NOMO-1 treated with dmso at 0.1 percent for 144 hours (cell line): ENCODE measurements at regions not wholly inside any gene's neighbourhood (a gene's known extent, or its start where the extent isn't known, plus 50 kb on each side); places are given as distances from the start of the nearest gene placed in this dataset.
"Not testable (repeated sequence)": the region's sequence is repeated elsewhere in the genome, so short reads cannot be mapped to it uniquely, and the experiment has no call there.

ENCODE experiments used
- DNase-seq: peaks from one replicate; lab custom pipeline; 2025; ENCODE audit not compliant: unreplicated experiment; lab: John Stamatoyannopoulos, UW

DNA sequence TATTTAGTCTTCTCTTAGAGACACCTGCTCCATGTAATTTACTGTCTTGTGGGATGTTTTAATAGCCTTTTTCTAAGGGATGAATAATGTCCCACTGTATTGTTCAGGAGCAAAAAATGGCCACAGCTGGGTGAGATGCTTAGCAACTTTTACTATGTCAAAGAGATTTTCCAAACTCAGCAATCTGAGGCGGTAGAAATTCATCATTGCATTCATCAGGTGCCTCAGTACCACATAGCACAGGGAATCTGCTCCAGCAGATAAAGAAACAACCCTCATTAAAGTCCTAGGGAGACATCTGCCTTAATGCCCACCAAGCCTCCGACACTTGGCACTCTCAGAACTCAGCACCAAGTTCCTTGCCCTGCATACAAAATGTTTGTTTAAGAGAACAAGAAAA, 266.9 kb downstream of the SIPA1L2 start:
- DNase-seq, result no peak

DNA sequence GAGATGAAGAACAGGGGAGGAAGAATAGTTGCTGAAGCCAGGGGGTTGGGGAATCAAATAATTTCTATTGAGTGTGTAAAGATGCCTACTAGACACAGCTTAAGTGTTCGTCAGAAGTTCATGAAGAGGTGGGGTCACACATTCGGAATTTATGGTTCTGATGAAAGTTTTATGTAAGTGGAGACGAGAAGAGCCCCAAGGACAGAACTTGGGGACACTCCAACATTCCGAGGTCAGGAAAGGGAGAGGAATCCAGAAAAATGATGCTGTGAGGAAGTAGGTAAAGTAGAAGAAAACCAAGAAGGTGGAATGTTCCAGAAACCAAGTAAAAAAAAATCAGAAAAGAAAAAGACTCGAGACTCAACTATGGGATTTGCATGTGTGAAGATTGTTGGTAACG, 272.5 kb downstream of the SIPA1L2 start:
- DNase-seq, result no peak

DNA sequence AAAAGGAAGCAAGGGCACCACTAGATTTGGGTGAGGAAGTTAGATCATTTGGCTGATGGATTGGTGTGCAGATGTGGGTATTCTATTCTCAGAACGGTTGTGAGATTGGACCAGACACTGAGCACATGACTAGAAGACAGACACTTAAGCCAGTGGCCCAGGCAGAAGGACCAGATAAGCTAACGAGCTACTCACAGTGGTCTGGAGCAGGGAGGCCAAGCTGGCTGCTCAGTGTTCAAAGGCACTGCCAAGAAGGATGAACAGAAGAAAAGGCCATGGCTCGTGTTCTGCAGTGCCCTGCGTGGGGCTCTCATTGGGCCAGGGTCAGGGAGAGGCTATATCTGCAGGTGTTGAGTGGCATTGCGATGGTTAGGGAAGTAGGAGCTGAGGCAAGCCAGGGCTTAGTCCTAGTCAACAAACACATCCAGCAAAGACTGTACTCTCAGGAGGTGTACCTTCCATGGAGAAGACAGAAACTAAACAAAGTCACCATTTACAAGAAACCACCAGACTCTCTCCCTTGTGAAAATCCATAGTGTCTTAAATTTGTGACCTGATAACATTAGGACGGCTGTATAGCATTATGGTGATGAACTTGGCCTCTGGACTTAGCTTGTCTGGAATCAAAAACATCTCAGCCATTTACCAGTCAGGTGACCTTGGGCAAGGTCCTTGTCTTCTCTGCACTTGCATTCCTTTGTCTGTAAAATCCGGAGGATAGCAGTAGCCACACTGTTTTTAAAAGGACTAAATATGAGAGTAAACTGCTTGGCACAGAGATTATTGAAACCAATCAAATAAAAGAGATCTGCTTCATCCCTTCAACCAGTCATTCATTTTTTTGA, 274.5 kb downstream of the SIPA1L2 start:
- DNase-seq, result no peak

DNA sequence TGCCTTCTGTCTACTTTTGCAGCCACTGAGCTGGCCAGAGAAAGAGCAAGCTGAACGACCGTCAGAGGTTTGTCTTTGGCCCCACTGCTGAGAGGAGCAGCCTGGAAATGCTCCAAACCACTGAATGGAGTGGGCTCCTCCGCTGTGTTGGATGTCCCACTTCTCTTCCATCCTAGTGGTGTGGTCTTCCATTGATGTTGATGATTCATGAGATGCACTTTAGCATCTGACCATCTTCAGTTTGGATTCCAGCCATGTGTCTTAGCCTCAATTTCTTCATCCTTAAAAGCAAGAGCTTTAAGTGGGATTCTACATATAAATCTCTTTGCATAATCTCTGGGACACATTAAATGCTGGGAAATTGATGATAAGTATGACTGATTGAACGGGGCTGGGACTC, 276.9 kb downstream of the SIPA1L2 start:
- DNase-seq, result no peak

DNA sequence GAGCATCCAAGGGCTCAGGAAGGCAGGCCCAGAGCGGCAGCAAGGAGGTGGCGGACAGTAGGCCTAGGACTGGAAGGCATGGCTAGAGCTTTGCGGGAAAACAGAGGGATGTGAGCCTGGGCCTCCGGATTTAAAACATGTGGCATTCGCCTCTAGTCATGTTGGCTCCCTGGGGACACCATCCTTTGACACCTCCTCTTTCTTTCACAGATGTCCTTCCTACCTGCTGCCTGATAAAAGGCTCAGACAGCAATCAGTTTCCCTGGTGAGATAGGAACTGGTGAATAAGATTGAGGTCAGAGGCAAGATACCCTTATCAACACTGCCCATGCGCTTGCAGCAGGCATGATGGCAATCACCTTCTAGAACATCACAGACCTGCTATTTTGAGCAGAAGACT, 277.6 kb downstream of the SIPA1L2 start:
- no peak for DNase-seq

DNA sequence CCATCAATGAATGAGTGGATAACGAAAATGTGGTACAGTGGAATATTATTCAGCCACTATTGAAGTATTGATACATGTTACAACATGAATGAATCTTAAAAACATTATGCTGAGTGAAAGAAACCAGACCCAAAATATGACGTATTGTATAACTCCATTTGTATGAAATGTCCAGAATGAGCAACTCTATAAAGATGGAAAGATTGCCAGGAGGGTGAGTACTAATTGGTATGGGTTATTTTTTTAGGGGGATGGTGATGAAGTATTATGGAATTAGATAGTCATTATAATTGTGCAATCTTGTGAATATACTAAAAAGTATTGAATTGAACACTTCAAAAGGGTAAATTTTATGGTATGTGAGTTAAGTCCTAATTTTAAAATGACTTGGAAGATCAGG, 278.6 kb downstream of the SIPA1L2 start:
- DNase-seq, result no peak

DNA sequence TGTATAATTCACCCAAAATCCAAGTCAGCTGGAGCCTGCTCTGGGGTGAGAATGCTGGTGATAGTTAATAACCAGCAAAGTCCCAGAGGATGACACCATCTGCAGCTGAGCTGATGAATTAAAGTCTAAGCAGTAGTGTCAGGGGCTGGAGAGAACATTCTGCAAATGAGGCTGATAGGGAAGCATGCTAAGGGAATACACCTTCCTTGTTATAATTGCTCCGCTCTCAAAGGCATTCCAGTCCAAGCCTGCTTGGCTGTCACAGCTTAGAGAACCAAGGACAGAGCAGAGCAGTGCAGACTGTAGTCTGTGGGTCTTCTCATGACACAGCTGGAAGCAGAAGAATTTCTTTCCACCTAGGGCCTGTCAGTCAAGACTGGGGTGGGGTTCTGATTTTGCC, 283.1 kb downstream of the SIPA1L2 start:
- no peak for DNase-seq

DNA sequence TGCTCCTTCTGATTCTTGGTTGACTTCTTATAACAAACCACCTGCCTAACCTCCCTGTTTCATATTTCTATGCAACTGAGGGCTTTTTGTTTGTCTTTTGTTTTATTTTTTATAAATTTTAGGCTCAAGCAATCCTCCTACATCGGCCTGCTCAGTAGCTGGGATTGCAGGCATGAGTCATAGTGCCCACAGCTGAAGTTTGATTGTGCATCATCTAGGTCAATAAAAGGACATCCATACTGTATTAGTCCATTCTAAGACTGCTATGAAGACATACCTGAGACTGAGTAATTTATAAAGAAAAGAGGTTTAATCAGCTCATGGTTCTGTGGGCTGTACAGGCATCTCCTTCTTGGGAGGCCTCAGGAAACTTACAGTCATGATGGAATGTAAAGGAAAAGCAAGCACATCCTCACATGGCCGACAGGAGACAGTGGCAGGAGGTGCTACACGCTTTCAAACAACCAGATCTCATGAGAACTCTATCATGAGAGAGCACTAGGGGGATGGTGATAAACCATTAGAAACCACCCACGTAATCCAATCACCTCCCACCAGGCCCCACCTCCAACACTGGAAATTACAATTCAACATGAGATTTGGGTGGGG, 285.0 kb downstream of the SIPA1L2 start:
- no peak for DNase-seq

DNA sequence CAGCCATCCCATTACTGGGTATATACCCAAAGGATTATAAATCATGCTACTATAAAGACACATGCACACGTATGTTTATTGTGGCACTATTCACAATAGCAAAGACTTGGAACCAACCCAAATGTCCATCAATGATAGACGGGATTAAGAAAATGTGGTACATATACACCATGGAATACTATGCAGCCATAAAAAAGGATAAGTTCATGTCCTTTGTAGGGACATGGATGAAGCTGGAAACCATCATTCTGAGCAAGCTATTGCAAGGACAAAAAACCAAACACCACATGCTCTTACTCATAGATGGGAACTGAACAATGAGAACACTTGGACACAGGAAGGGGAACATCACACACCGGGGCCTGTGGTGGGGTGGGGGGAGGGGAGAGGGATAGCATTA, 285.7 kb downstream of the SIPA1L2 start:
- DNase-seq, result not testable (repeated sequence)

DNA sequence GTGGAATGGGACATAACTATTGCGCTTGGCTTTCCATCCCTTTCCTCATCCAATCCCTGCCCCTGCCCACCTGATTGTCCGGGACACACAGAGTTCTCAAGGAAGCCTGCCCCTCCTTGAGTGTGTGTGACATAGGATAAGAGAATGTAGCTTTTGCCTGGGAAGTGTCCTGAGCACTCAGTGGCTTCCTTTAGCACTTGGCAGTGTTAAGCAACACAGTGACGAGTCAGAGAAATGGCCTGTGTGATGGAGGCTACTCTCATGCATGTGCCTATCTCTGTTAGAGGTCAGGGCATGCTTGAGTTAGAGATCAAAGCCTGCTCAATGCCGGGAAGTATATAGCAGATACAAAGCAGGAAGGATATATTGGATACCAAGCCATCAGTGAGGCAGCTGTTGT, 289.5 kb downstream of the SIPA1L2 start:
- DNase-seq, result no peak

DNA sequence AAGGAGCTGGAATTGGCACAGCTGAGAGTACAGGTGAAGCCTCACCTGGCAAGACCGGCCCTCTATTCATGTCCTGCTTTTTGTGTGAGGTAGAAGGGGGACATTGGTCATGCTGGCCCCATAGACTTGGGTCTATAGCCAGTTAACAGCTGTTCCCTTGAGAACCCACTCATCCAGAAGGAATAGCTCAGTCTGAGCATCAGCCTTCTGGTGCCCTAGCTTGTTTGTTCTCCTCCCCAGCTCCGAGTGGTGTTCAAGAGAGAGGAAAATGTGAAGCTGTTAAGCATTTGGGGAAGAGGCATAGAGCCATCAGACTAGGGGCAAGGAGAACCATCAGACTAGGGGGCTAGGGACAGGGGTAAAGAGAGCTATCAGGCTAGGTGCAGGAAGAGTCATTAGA, 290.9 kb downstream of the SIPA1L2 start:
- DNase-seq, result no peak

DNA sequence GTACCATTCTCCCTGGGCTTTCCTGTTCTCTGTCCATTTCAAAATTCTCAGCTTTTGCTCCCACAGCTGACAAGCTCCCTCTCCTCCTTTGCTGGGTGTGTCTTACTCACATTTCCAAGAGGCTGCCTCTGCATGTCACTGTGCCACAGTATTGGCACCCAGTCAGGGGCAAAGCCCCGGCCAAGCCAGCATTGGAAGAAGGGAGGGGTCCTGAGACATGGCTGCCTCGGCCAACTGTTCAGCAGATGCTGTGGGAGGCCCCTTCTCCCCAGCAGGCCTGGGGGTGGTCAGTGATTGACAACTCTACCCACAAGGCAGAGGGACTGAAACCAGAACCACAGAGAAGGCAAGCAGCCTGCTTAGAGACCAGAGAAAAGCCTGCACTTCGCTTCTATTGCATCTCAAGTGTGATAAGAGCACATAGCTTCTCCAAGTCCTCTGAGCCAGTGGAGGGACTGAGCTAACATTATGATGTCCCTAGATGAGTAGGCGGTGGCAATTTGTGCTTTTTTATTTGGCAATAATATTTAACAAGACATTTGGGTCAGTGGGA, 294.1 kb downstream of the SIPA1L2 start:
- DNase-seq, result no peak

DNA sequence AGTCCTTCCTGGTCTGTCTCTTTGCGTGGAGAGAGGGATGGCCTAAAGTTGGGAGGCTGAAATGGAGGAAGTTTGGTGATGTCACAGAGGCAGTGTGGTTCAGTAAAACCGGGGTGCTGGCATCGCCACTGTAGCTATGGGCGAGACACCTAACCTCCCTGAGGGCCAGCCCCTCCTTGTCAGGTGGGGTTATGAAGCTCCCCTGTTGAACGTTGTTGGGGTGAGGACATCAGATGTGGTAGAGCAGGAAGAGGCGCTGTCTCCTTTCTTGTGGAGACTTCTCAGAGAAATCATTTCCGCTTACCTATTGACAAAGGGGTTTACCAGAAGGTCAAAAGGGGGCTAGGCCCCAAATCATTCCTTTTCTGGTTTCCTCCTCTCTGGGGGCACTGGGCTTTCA, 294.7 kb downstream of the SIPA1L2 start:
- no peak for DNase-seq

DNA sequence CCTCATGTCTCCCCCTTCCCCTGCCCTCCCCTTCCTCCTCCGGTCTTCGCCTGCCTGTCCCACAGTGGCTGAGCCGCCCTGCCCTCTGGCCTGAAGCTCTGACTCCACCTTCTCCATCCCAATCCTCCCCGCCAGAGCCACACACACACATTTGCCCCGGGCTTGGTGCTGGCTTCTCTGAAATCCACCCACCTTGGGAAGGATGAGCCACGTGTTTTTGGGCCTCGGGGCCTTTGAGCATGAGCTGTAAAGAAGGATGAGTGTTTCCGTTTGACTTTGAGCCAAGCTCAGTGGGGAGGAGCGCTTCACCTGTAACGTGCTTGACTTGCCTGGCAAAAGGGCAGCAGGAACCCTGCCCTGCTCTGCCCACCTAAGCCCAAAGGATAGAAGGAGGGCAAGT, 295.1 kb downstream of the SIPA1L2 start:
- no peak for DNase-seq

DNA sequence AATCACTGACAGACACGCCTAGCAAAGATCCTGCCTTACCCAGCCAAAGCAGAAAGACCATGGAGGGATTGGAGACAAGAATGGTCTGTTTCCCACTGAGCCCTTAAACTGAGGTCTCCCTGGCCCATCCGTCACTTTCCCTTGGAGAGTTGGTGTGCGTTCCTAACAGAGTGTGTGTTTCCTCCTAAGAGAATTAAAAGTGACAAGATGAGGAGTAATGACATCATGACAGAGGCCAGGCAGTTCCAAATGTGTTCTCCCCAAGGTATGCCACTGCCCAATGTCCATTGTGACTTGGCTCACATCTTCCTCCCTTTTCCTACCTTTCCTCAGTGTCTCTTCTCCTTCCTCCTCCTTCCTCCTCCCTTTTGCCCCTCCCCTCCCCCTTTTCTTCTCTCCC, 295.7 kb downstream of the SIPA1L2 start:
- no peak for DNase-seq

DNA sequence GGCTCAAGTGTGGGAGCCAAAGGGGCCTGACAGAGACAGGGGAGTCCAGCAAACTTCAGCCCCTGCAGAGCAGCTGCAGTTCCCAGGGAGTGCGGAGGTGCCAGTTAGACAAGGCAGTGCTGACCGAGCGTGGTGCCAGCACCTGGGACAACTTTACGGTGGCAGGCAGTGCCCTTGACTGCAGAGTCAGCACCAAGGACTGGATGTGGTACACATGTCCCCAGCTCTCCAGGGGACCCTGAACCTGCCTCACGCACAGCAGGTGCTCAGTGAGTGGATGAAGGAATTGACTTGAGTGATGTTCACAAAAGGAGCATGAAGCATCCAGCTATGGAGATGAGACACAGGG, 296.5 kb downstream of the SIPA1L2 start:
- DNase-seq, result no peak

DNA sequence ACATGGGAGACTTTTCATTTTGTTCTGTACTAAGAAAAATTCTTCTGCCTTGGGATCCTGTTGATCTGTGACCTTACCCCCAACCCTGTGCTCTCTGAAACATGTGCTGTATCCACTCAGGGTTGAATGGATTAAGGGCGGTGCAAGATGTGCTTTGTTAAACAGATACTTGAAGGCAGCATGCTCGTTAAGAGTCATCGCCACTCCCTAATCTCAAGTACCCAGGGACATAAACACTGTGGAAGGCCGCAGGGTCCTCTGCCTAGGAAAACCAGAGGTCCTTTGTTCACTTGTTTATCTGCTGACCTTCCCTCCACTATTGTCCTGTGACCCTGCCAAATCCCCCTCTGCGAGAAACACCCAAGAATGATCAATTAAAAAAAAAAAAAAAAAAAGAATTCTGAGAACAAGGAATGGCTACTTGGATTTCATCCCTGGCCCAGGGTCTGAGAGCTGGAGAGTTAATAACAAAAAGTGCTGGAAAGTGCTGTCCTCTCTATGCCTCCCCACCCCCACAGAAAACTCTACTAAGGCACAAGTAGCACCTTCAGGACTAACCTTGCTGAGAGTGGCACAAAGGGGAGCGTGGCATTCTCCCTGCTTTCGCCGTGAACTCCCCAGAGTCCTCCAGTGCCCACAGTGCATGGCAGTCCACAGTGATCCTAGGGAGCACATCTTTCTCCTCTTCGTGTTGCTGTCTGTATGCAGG, 297.1 kb downstream of the SIPA1L2 start:
- DNase-seq, result not testable (repeated sequence)

DNA sequence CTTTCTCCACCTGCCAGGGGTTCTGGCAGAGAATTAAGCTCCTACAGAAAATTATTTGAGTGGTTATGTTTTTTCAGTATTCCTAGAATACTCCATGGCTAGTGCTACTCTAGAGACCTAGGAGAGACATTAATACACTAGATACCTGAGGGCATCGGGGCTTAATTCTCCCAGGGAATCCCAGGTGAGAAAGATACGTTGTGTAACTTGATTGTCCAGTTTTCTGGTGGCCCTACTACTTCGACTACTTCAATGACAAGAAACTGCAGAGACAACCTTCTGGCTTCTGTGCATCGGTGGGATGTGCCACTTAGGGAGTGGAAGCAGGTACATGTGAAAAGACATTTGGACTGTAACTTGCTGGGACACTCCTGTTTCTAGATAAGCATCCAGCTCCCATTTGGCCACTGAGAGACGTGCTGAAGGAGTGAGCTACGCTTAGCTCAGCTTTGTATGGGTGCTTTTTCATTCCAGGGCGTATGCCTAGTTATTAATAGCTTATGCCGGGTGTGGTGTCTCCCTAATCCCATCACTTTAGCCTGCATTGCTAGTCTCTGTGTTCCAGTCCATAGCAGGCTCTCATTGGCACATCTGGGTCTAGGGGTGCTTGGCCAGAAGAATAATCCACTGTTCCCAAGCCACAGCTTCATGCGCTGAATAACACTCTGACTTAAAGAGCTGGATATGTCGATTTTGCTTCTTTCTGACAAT, 300.7 kb downstream of the SIPA1L2 start:
- DNase-seq, result no peak

DNA sequence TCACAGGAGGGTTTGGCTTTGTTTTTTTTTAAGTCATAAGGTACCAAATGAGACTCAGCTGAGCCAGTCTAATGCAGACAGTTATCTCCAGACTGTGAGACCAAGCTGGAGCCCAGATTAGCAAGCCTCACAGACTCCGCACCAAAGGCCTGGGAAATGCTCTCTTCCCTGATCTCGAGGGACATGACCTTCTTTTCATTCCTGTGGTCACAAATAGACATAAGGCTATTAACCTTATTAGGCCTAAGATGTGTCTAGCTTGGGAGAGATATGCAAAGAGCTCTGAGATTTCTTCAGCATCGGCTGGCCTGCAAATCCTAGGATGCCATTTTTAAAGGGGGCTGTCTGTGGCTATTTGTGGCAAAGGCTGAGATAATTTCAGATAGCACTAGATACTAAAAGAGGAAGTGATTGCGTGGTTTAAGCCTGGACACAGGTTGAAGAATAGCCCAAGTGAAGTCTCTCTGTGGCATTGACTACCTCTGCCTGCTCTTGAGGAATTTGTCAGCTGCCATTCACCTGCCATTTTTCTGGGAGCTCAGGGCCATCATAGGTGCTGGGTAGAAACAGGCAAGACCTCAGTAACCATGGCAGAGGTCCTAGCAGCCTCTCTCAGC, 301.3 kb downstream of the SIPA1L2 start:
- DNase-seq, result peak; percentile 22

DNA sequence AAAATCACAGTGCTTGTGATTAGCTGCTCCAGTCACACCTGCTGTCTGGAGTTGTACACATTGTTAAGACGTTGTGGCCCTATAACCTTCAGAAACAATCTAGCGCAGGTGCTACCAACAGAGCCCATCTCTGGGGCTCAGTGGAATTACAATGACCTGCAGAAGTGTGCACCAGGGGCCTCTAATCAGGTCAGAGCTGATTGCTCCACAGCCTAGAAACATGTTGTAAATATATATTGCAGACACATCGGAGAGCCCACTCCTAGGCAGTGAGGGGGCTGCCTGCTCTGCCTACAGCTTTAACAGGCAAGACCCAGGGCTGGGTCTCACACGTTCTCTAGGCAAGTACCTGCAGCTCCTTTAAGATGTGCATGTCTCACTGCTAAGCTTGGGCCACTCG, 302.0 kb downstream of the SIPA1L2 start:
- no peak for DNase-seq

DNA sequence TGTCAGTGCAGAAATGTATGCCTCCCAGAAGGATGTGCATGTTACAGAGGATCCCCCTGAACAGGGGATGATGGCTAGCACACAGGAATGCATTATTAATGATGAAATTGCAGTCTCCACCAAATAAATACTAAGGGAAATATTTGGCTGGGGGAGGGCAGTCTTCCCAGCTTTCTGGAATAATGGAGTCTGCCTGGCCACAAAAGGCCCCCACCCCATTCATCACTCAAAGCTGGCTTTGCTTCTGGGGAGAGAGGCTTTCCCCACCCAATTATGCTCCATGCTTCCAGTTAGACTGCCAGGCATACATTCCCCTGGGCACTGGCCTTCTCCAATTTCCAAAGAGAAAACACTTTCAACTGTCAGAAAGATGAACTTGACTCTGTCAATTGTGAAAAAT, 302.7 kb downstream of the SIPA1L2 start:
- no peak for DNase-seq
